Endothelial cell (in vitro differentiated cells): ENCODE measurements at regions not wholly inside any gene's neighbourhood (a gene's known extent, or its start where the extent isn't known, plus 50 kb on each side); places are given as distances from the start of the nearest gene placed in this dataset.

Experiments used
- DNase-seq: peaks from one replicate; pipeline ENCODE4 v3.0.0; 2021; ENCODE audit warnings: low spot score
- H3K27ac Mint-ChIP-seq: one replicate; pipeline ENCODE4 v1.8.0; 2021; ENCODE audit warnings: mixed read lengths, inconsistent platforms; ENCODE audit not compliant: unreplicated experiment
- H3K27me3 Mint-ChIP-seq: one replicate; pipeline ENCODE4 v1.8.0; 2021; ENCODE audit warnings: mild to moderate bottlenecking, moderate library complexity, mixed read lengths, inconsistent platforms; ENCODE audit not compliant: unreplicated experiment
- H3K36me3 Mint-ChIP-seq: one replicate; pipeline ENCODE4 v1.8.0; 2021; ENCODE audit warnings: mild to moderate bottlenecking, low read depth, mixed read lengths, inconsistent platforms; ENCODE audit not compliant: unreplicated experiment
- H3K4me1 Mint-ChIP-seq: one replicate; pipeline ENCODE4 v1.8.0; 2021; ENCODE audit warnings: mild to moderate bottlenecking, mixed read lengths, inconsistent platforms; ENCODE audit not compliant: unreplicated experiment
- H3K4me3 Mint-ChIP-seq: one replicate; pipeline ENCODE4 v1.8.0; 2021; ENCODE audit warnings: mild to moderate bottlenecking, mixed read lengths, inconsistent platforms; ENCODE audit not compliant: unreplicated experiment
- H3K9me3 Mint-ChIP-seq: one replicate; pipeline ENCODE4 v1.8.0; 2021; ENCODE audit warnings: mixed read lengths, inconsistent platforms; ENCODE audit not compliant: unreplicated experiment
- CTCF ChIP-seq: fragments of 200-600 bp; sonication (generic); IDR thresholded peaks from one replicate; pipeline ENCODE4 v1.5.0; 2021; ENCODE audit warnings: antibody characterized with exemption; ENCODE audit not compliant: unreplicated experiment

GRCh38 chr4:27619435-27619834 lies 758.8 kb downstream of the STIM2 start:
- H3K4me3 Mint-ChIP-seq: no peak overlapping the region
- peak; percentile 36 for TF ChIP-seq CTCF
- no peak for DNase-seq
- H3K9me3 Mint-ChIP-seq: no peaks in the 10 kb centered on the region
- H3K27me3 Mint-ChIP-seq: no peaks in the 10 kb centered on the region
- no peak overlapping the region for H3K27ac Mint-ChIP-seq
- H3K36me3 Mint-ChIP-seq: no peaks in the 10 kb centered on the region
- no peaks in the 10 kb centered on the region for H3K4me1 Mint-ChIP-seq

GRCh38 chr4:27620886-27621285 lies 760.2 kb downstream of the STIM2 start:
- no peaks in the 10 kb centered on the region for H3K9me3 Mint-ChIP-seq
- no peak for TF ChIP-seq CTCF
- no peak for DNase-seq
- H3K4me3 Mint-ChIP-seq: no peak overlapping the region
- no peaks in the 10 kb centered on the region for H3K4me1 Mint-ChIP-seq
- no peak overlapping the region for H3K27ac Mint-ChIP-seq
- H3K27me3 Mint-ChIP-seq: no peaks in the 10 kb centered on the region
- H3K36me3 Mint-ChIP-seq: no peaks in the 10 kb centered on the region

GRCh38 chr4:27624749-27625148 lies 764.1 kb downstream of the STIM2 start:
- DNase-seq: no peak
- H3K4me1 Mint-ChIP-seq: no peaks in the 10 kb centered on the region
- no peak overlapping the region for H3K27ac Mint-ChIP-seq
- H3K36me3 Mint-ChIP-seq: no peaks in the 10 kb centered on the region
- no peaks in the 10 kb centered on the region for H3K9me3 Mint-ChIP-seq
- no peak overlapping the region for H3K4me3 Mint-ChIP-seq
- no peak for TF ChIP-seq CTCF
- no peaks in the 10 kb centered on the region for H3K27me3 Mint-ChIP-seq

GRCh38 chr4:27628609-27629008 lies 768.0 kb downstream of the STIM2 start:
- H3K4me1 Mint-ChIP-seq: no peaks in the 10 kb centered on the region
- H3K27me3 Mint-ChIP-seq: no peaks in the 10 kb centered on the region
- no peak for TF ChIP-seq CTCF
- DNase-seq: no peak
- no peaks in the 10 kb centered on the region for H3K9me3 Mint-ChIP-seq
- no peaks in the 10 kb centered on the region for H3K36me3 Mint-ChIP-seq
- no peak overlapping the region for H3K4me3 Mint-ChIP-seq
- H3K27ac Mint-ChIP-seq: no peak overlapping the region

GRCh38 chr4:27629532-27630225 lies 769.0 kb downstream of the STIM2 start:
- no peak overlapping the region for H3K4me3 Mint-ChIP-seq
- no peaks in the 10 kb centered on the region for H3K36me3 Mint-ChIP-seq
- no peaks in the 10 kb centered on the region for H3K9me3 Mint-ChIP-seq
- no peak for TF ChIP-seq CTCF
- H3K4me1 Mint-ChIP-seq: no peaks in the 10 kb centered on the region
- no peak for DNase-seq
- H3K27me3 Mint-ChIP-seq: no peaks in the 10 kb centered on the region
- no peak overlapping the region for H3K27ac Mint-ChIP-seq
